ENCODE measurements at regions not wholly inside any gene's neighbourhood (a gene's known extent, or its start where the extent isn't known, plus 50 kb on each side); places are given as distances from the start of the nearest gene placed in this dataset.

DNA sequence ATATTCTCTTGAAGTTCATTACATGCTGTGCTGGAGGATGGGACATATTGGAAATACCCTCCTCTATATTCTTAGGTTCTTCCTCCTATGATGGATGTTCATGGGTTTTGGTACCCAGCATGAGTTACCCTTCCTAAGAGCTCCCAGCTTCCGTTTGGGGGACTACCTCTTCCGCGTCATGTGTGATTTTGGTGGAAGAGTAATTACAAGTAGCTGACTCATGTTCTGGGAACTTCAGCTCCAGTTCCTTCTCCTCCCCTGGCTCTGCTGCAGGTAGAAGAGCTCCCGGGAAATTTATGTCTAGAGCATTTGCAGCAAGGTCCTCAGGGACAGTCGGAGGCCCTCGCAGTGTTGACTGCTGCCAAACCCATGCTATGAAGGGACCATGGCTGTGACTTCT lies 208.8 kb upstream of the IL12A start:
- TF ChIP-seq CTCF (IDR thresholded peaks at IDR 0.05) (no peak), EZH2 (IDR thresholded peaks at IDR 0.05) (no peak), EZH2phosphoT487 (IDR thresholded peaks at IDR 0.05) (no peak)
